HFF-Myc (cell line): ENCODE measurements at regions not wholly inside any gene's neighbourhood (a gene's known extent, or its start where the extent isn't known, plus 50 kb on each side); places are given as distances from the start of the nearest gene placed in this dataset.

ENCODE experiments used
- DNase-seq: peaks from one replicate; pipeline ENCODE4 v3.0.0-alpha.2; 2011; ENCODE audit warnings: low read depth; ENCODE audit errors: extremely low read depth
- H3K4me3 ChIP-seq: replicated peaks from 2 replicates; pipeline ENCODE4 v1.5.1; 2011; ENCODE audit warnings: low read depth, mild to moderate bottlenecking, control low read depth, low read length
- CTCF ChIP-seq: IDR thresholded peaks from 2 replicates; pipeline ENCODE4 v1.5.1; 2012; ENCODE audit warnings: mild to moderate bottlenecking, low read depth, low read length, control low read depth; ENCODE audit errors: missing control alignments

DNA sequence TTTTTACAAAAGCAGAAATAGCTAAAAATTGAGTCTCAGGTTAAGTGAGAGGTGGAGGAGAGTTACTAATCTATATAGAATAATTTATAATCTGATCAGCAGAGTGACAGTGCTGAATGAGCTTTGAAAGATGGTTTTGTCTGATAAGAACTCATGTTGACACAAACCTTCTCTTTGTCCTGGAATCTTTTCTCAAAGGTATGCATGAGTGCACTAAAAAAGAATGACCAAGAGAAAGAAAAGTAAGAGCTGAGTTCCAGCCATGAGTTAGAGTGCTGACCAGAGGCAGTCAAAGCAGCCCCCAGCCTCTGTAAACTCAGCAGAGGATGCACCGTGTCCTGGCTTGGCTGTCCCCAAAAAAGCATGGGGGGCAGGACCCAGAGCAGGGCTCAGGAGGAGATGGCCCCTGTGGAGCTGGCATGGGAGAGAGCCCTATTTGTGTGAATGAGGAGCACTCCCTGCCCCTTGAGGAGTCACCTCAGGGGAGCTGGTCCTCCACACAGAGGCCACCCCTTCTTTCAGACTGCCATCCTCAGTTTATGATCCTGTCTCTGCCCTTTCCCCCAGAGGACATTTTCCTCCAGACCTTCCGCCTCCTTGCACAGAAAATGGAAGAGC, 129.8 kb downstream of the SEC23A start:
- no peak overlapping the region for H3K4me3 ChIP-seq
- DNase-seq = no peak
- no peak for TF ChIP-seq CTCF

DNA sequence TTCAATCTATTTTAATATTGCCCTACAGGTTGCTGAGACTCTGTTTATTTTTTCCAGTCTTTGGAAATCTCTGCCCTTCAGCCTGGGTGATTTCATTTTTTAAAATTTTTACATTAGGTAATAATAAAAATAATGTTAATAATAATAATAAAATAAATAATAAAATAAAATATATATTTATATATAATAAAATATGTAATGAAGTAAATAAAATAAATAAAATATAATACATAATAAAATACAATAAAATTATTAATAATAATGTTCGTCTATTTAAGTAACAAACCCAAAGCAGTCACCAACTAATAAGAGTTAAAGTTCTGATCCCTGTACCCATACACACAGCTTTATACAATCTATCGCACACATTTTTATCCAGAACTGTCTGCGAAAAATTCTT, 130.5 kb downstream of the SEC23A start:
- no peak for TF ChIP-seq CTCF
- no peak overlapping the region for H3K4me3 ChIP-seq
- DNase-seq = no peak

- no peak for DNase-seq
- no peak for TF ChIP-seq CTCF
- no peak overlapping the region for H3K4me3 ChIP-seq
Observed at GRCh38 chr14:38971258-38971921, 131.6 kb downstream of the SEC23A start.

- no peak for TF ChIP-seq CTCF
- H3K4me3 ChIP-seq = no peak overlapping the region
- no peak for DNase-seq
Observed at GRCh38 chr14:38964630-38965029, 138.4 kb downstream of the SEC23A start.

DNA sequence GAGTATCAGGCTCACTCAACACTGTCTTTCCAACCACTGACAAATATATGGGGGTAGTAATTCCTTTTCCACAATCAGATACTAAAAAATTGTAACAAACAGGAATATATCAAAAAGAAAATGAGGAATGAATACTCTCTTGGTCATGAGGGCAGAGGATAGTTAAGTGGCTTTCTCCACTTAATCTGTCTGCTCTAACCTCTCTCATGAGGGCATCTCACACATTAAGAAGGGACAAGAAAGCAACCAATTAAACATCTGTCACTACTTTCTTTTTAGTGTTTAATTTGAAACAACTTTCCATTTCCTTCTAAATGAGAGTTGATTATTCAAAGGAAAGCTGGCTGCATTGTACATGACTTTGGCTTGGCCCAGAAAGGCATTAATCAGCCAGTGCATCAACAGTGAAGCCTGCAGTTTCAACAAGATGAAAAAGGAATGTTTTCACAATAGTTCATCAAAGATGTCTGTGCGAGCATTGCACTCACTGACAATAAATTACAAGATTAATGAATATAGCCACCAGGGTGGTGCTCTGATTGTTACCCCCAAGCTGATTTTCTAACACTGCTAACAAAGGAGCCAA, 142.0 kb downstream of the SEC23A start:
- TF ChIP-seq CTCF = no peak
- no peak for DNase-seq
- H3K4me3 ChIP-seq = no peak overlapping the region

DNA sequence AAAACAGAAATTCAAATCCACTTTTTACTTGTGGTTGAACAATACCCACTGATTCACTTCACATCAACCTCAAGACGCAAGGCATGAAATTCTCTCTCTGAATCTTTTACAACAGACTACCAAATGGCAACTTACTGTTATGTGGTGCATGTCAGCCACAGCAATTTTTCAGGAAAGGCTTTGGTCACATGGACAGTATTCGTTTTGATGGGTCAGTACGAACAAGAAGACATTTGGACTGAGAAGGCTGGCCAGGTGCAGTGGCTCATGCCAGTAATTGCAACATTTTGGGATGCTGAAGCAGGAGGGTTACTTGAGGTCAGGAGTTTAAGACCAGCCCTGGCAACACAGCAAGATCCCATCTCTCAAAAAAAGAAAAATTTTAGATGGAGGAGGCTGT, 144.0 kb downstream of the SEC23A start:
- H3K4me3 ChIP-seq = no peak overlapping the region
- no peak for TF ChIP-seq CTCF
- no peak for DNase-seq
